GM23338 (cell line): ENCODE measurements at regions not wholly inside any gene's neighbourhood (a gene's known extent, or its start where the extent isn't known, plus 50 kb on each side); places are given as distances from the start of the nearest gene placed in this dataset.
A peak's percentile ranks its signal among the peaks of the same experiment; 100 is the strongest.

Experiments
- ATAC-seq: fragments of 200-7000 bp; cut with Tn5 transposase; 3 replicates; pipeline ENCODE4 v1.9.1; 2020
- DNase-seq: peaks from one replicate; pipeline ENCODE4 v3.0.0-alpha.2; 2015; ENCODE audit warnings: low spot score
- H2AFZ ChIP-seq: fragments of 200-600 bp; sonication (generic); 2 replicates; pipeline ENCODE4 v1.8.0; 2016; ENCODE audit warnings: antibody characterized with exemption, mild to moderate bottlenecking, moderate library complexity
- H3F3A ChIP-seq: fragments of 200-600 bp; sonication (generic); replicated peaks from 2 replicates; pipeline ENCODE4 v1.8.0; 2017; ENCODE audit warnings: antibody characterized with exemption, mixed run types, low read depth
- H3K27ac ChIP-seq: fragments of 200-600 bp; sonication (generic); 2 replicates; pipeline ENCODE4 v1.6.1; 2016; ENCODE audit warnings: low read depth
- H3K27me3 ChIP-seq: fragments of 200-600 bp; sonication (generic); 2 replicates; pipeline ENCODE4 v1.8.0; 2016; ENCODE audit warnings: mild to moderate bottlenecking, mixed run types, moderate library complexity; ENCODE audit not compliant: insufficient read depth
- H3K36me3 ChIP-seq: fragments of 200-600 bp; sonication (generic); 2 replicates; pipeline ENCODE4 v1.8.0; 2016; ENCODE audit warnings: mild to moderate bottlenecking; ENCODE audit not compliant: insufficient read depth
- H3K4me1 ChIP-seq: fragments of 200-600 bp; sonication (generic); 2 replicates; pipeline ENCODE4 v1.8.0; 2016; ENCODE audit warnings: mild to moderate bottlenecking, moderate library complexity; ENCODE audit not compliant: insufficient read depth
- H3K4me2 ChIP-seq: fragments of 200-600 bp; sonication (generic); 2 replicates; pipeline ENCODE4 v1.7.1; 2017; ENCODE audit warnings: mixed run types
- H3K4me3 ChIP-seq: fragments of 200-600 bp; sonication (generic); 2 replicates; pipeline ENCODE4 v1.6.1; 2016; ENCODE audit warnings: mixed run types
- H3K79me2 ChIP-seq: fragments of 200-600 bp; sonication (generic); replicated peaks from 2 replicates; pipeline ENCODE4 v1.8.0; 2017; ENCODE audit warnings: mild to moderate bottlenecking; ENCODE audit not compliant: insufficient read depth
- H3K9me2 ChIP-seq: fragments of 200-600 bp; sonication (generic); 2 replicates; pipeline ENCODE4 v1.8.0; 2017; ENCODE audit not compliant: insufficient read depth
- H4K20me1 ChIP-seq: fragments of 200-600 bp; sonication (generic); replicated peaks from 2 replicates; pipeline ENCODE4 v1.8.0; 2017; ENCODE audit warnings: mild to moderate bottlenecking; ENCODE audit not compliant: insufficient read depth
- H3K27ac Mint-ChIP-seq: 2 replicates; pipeline ENCODE4 v1.8.0; 2020; ENCODE audit warnings: inconsistent platforms, mild to moderate bottlenecking, moderate library complexity, mixed read lengths
- H3K27me3 Mint-ChIP-seq: 3 replicates; pipeline ENCODE4 v1.8.0; 2022; ENCODE audit warnings: low read depth, mild to moderate bottlenecking, moderate library complexity, mixed read lengths, inconsistent platforms; ENCODE audit not compliant: insufficient read depth, poor library complexity
- H3K36me3 Mint-ChIP-seq: 3 replicates; pipeline ENCODE4 v1.8.0; 2021; ENCODE audit warnings: low read depth, mild to moderate bottlenecking, inconsistent platforms, moderate library complexity, mixed read lengths
- H3K4me1 Mint-ChIP-seq: 3 replicates; pipeline ENCODE4 v1.8.0; 2020; ENCODE audit warnings: mild to moderate bottlenecking, inconsistent platforms, mixed read lengths
- H3K4me3 Mint-ChIP-seq: 3 replicates; pipeline ENCODE4 v1.8.0; 2021; ENCODE audit warnings: moderate library complexity, mild to moderate bottlenecking, inconsistent platforms, mixed read lengths
- H3K9me3 Mint-ChIP-seq: 3 replicates; pipeline ENCODE4 v1.8.0; 2020; ENCODE audit warnings: moderate library complexity, mild to moderate bottlenecking, inconsistent platforms, mixed read lengths
- CREB1 ChIP-seq: fragments of 250-450 bp; sonication (Bioruptor Pico); IDR thresholded peaks from 2 replicates; pipeline ENCODE4 v1.5.0; 2020; ENCODE audit warnings: low read depth, mild to moderate bottlenecking, moderate library complexity
- NANOG ChIP-seq: IDR thresholded peaks from 2 replicates; pipeline ENCODE4 v1.6.1; 2016; ENCODE audit warnings: antibody characterized with exemption, borderline replicate concordance
- STAT1 ChIP-seq: IDR thresholded peaks from one replicate; pipeline ENCODE4 v1.6.1; 2016; ENCODE audit warnings: antibody characterized with exemption; ENCODE audit not compliant: unreplicated experiment
- ZNF114 ChIP-seq: fragments of 250-450 bp; sonication (Bioruptor Pico); IDR thresholded peaks from 2 replicates; pipeline ENCODE4 v1.5.0; 2020; ENCODE audit warnings: mild to moderate bottlenecking, moderate library complexity
- ZNF331 ChIP-seq: fragments of 250-450 bp; sonication (Bioruptor Pico); IDR thresholded peaks from 2 replicates; pipeline ENCODE4 v1.5.0; 2020; ENCODE audit warnings: low read depth, mild to moderate bottlenecking, moderate library complexity
- TF ChIP-seq, protein P1 (sequence below), 2 experiments: fragments of 200-600 bp in 1 of 2; sonication (generic) in 1 of 2; conservative IDR thresholded peaks; 2 replicates each; pipeline versions ENCODE4 v1.5.1 to v1.6.1; 2016 to 2017; ENCODE audit warnings: antibody characterized with exemption in 2 of 2, low read depth in 2 of 2, mild to moderate bottlenecking in 2 of 2, moderate library complexity in 1 of 2
- TF ChIP-seq, protein P2 (sequence below): fragments of 250-450 bp; sonication (Bioruptor Pico); IDR thresholded peaks from 2 replicates; pipeline ENCODE4 v1.5.0; 2020; ENCODE audit warnings: mild to moderate bottlenecking, moderate library complexity

DNA sequence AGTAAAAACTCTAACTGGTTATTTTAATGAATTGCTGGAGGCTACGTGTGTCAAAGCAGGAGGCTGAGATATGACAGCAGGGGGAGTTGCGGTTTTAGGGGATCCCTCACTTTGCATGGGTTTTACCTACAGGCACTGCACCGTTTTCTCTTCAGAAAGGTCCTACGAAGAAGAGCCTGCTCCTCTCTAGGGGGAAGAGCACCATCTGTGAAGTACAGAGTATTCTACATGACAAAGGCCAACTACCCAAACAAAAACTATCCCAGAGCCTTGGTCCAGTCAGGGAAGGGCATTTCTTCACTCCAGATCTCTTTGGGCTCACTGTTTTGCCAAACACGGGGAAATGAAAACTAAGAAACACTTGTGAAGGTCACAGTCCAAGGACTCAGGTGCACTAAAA is 696.7 kb upstream of the SOX11 start:
- TF ChIP-seq STAT1 (no peak), CREB1 (CRISPR knock-in tag) (no peak), ZNF114 (CRISPR knock-in tag) (0 out of 2 replicates have a peak, but pooled peaks have one; percentile 16), NANOG (no peak), ZNF331 (CRISPR knock-in tag) (no peak)
- TF ChIP-seq, protein P1, sequence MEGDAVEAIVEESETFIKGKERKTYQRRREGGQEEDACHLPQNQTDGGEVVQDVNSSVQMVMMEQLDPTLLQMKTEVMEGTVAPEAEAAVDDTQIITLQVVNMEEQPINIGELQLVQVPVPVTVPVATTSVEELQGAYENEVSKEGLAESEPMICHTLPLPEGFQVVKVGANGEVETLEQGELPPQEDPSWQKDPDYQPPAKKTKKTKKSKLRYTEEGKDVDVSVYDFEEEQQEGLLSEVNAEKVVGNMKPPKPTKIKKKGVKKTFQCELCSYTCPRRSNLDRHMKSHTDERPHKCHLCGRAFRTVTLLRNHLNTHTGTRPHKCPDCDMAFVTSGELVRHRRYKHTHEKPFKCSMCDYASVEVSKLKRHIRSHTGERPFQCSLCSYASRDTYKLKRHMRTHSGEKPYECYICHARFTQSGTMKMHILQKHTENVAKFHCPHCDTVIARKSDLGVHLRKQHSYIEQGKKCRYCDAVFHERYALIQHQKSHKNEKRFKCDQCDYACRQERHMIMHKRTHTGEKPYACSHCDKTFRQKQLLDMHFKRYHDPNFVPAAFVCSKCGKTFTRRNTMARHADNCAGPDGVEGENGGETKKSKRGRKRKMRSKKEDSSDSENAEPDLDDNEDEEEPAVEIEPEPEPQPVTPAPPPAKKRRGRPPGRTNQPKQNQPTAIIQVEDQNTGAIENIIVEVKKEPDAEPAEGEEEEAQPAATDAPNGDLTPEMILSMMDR (conservative IDR thresholded peaks at IDR 0.05; ENCODE audit: low read depth in 2 of 2), result peak; percentile 23 to 50; a peak in 3 of 4 replicates
- TF ChIP-seq, protein P2, sequence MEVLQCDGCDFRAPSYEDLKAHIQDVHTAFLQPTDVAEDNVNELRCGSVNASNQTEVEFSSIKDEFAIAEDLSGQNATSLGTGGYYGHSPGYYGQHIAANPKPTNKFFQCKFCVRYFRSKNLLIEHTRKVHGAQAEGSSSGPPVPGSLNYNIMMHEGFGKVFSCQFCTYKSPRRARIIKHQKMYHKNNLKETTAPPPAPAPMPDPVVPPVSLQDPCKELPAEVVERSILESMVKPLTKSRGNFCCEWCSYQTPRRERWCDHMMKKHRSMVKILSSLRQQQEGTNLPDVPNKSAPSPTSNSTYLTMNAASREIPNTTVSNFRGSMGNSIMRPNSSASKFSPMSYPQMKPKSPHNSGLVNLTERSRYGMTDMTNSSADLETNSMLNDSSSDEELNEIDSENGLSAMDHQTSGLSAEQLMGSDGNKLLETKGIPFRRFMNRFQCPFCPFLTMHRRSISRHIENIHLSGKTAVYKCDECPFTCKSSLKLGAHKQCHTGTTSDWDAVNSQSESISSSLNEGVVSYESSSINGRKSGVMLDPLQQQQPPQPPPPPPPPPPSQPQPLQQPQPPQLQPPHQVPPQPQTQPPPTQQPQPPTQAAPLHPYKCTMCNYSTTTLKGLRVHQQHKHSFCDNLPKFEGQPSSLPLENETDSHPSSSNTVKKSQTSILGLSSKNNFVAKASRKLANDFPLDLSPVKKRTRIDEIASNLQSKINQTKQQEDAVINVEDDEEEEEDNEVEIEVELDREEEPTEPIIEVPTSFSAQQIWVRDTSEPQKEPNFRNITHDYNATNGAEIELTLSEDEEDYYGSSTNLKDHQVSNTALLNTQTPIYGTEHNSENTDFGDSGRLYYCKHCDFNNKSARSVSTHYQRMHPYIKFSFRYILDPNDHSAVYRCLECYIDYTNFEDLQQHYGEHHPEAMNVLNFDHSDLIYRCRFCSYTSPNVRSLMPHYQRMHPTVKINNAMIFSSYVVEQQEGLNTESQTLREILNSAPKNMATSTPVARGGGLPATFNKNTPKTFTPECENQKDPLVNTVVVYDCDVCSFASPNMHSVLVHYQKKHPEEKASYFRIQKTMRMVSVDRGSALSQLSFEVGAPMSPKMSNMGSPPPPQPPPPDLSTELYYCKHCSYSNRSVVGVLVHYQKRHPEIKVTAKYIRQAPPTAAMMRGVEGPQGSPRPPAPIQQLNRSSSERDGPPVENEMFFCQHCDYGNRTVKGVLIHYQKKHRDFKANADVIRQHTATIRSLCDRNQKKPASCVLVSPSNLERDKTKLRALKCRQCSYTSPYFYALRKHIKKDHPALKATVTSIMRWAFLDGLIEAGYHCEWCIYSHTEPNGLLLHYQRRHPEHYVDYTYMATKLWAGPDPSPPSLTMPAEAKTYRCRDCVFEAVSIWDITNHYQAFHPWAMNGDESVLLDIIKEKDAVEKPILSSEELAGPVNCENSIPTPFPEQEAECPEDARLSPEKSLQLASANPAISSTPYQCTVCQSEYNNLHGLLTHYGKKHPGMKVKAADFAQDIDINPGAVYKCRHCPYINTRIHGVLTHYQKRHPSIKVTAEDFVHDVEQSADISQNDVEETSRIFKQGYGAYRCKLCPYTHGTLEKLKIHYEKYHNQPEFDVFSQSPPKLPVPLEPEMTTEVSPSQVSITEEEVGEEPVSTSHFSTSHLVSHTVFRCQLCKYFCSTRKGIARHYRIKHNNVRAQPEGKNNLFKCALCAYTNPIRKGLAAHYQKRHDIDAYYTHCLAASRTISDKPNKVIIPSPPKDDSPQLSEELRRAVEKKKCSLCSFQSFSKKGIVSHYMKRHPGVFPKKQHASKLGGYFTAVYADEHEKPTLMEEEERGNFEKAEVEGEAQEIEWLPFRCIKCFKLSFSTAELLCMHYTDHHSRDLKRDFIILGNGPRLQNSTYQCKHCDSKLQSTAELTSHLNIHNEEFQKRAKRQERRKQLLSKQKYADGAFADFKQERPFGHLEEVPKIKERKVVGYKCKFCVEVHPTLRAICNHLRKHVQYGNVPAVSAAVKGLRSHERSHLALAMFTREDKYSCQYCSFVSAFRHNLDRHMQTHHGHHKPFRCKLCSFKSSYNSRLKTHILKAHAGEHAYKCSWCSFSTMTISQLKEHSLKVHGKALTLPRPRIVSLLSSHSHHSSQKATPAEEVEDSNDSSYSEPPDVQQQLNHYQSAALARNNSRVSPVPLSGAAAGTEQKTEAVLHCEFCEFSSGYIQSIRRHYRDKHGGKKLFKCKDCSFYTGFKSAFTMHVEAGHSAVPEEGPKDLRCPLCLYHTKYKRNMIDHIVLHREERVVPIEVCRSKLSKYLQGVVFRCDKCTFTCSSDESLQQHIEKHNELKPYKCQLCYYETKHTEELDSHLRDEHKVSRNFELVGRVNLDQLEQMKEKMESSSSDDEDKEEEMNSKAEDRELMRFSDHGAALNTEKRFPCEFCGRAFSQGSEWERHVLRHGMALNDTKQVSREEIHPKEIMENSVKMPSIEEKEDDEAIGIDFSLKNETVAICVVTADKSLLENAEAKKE (CRISPR knock-in tag), result peak; percentile 59; the same call in 1 of the 2 replicates
- Histone ChIP-seq H3K27me3 (no peaks in the 10 kb centered on the region), H3K4me2 (no peak overlapping the region), H3K79me2 (no peaks in the 10 kb centered on the region), H3K4me1 (no peaks in the 10 kb centered on the region), H3K36me3 (0 out of 2 replicates have a peak, but pooled peaks cover 4% of the 10 kb centered on the region), H3F3A (no peaks in the 10 kb centered on the region), H4K20me1 (no peaks in the 10 kb centered on the region), H2AFZ (no peak overlapping the region), H3K9me2 (no peaks in the 10 kb centered on the region), H3K4me3 (no peak overlapping the region), H3K27ac (no peak overlapping the region)
- DNase-seq, result peak; percentile 35
- peak; percentile 71 for ATAC-seq
- Mint-ChIP-seq H3K9me3 (peaks cover 62% of the 10 kb centered on the region), H3K27me3 (no peaks in the 10 kb centered on the region), H3K4me1 (peaks cover 5% of the 10 kb centered on the region; the same call in 1 of the 3 replicates), H3K27ac (no peak overlapping the region), H3K36me3 (peaks cover 11% of the 10 kb centered on the region; the same call in 1 of the 3 replicates), H3K4me3 (no peak overlapping the region)
